H1 (cell line): ENCODE measurements at regions not wholly inside any gene's neighbourhood (a gene's known extent, or its start where the extent isn't known, plus 50 kb on each side); places are given as distances from the start of the nearest gene placed in this dataset.

Experiments
- ASH2L ChIP-seq: fragments of 200-600, 300-600 bp; sonication (generic); IDR thresholded peaks from one replicate; pipeline ENCODE4 v1.7.1; 2017; ENCODE audit warnings: low read length
- CHD2 ChIP-seq: IDR thresholded peaks from 2 replicates; pipeline ENCODE4 v1.6.1; 2012; ENCODE audit warnings: low read length, improper control_type of control experiment
- CHD7 ChIP-seq: fragments of 300-600 bp; sonication (generic); IDR thresholded peaks from 2 replicates; pipeline ENCODE4 v1.7.1; 2012; ENCODE audit warnings: low read length, moderate library complexity, mild to moderate bottlenecking, inconsistent platforms; ENCODE audit not compliant: insufficient replicate concordance
- CTCF ChIP-seq, 3 experiments: IDR thresholded peaks; 1 replicate in 2 of 3; 2 replicates in 1 of 3; pipeline versions ENCODE4 v1.5.1 to v1.6.1; 2011; ENCODE audit warnings: low read length in 3 of 3, mild to moderate bottlenecking in 3 of 3, inconsistent platforms in 2 of 3, low read depth in 1 of 3, moderate library complexity in 1 of 3; ENCODE audit not compliant: insufficient read depth in 1 of 3; ENCODE audit errors: control extremely low read depth in 1 of 3
- GTF2F1 ChIP-seq: IDR thresholded peaks from 2 replicates; pipeline ENCODE4 v1.6.1; 2012; ENCODE audit warnings: low read depth, low read length, improper control_type of control experiment, borderline replicate concordance
- KDM5A ChIP-seq: fragments of 200-600 bp; IDR thresholded peaks from 2 replicates; pipeline ENCODE4 v1.7.1; 2012; ENCODE audit warnings: mild to moderate bottlenecking, low read length, inconsistent platforms, mixed read lengths
- NRF1 ChIP-seq: IDR thresholded peaks from 2 replicates; pipeline ENCODE4 v1.6.1; 2011; ENCODE audit warnings: mild to moderate bottlenecking, low read depth, low read length, improper control_type of control experiment
- TBP ChIP-seq: IDR thresholded peaks from 2 replicates; pipeline ENCODE4 v1.6.1; 2011; ENCODE audit warnings: low read depth, low read length, improper control_type of control experiment
- TCF12 ChIP-seq: IDR thresholded peaks from 2 replicates; pipeline ENCODE4 v1.6.1; 2011; ENCODE audit warnings: low read depth, mild to moderate bottlenecking, low read length

- TF ChIP-seq CHD7 (no peak), GTF2F1 (no peak), NRF1 (no peak), KDM5A (no peak), TCF12 (no peak), CTCF (IDR thresholded peaks at IDR 0.05; ENCODE audit: control extremely low read depth in 1 of 3, insufficient read depth in 1 of 3, low read depth in 1 of 3, low read length in 3 of 3) (no peak), CHD2 (no peak), TBP (no peak), ASH2L (no peak)
Measured at GRCh38 chr15:56532721-56533460, 68.0 kb upstream of the MNS1 start (continued).
